Activated naive CD8-positive, alpha-beta T cell treated with anti-CD3 and anti-CD28 coated beads, Interleukin-2, amount 50 U/mL, for 24 hours (primary cell): ENCODE measurements at regions not wholly inside any gene's neighbourhood (a gene's known extent, or its start where the extent isn't known, plus 50 kb on each side); places are given as distances from the start of the nearest gene placed in this dataset.
"Not testable (repeated sequence)": the region's sequence is repeated elsewhere in the genome, so short reads cannot be mapped to it uniquely, and the experiment has no call there.

Experiments
- ATAC-seq: fragments of 150-1000 bp; cut with Tn5 transposase; one replicate; pipeline ENCODE4 v1.10.0; 2021
- DNase-seq: peaks from one replicate; pipeline ENCODE4 v3.0.0; 2021
- H3K27ac Mint-ChIP-seq: one replicate; pipeline ENCODE4 v1.8.0; 2021; ENCODE audit warnings: mild to moderate bottlenecking, mixed read lengths
- H3K27me3 Mint-ChIP-seq: one replicate; pipeline ENCODE4 v1.8.0; 2021; ENCODE audit warnings: mixed read lengths
- H3K36me3 Mint-ChIP-seq: one replicate; pipeline ENCODE4 v1.8.0; 2021; ENCODE audit warnings: low read depth, mixed read lengths
- H3K4me1 Mint-ChIP-seq: one replicate; pipeline ENCODE4 v1.8.0; 2021; ENCODE audit warnings: mixed read lengths
- H3K4me3 Mint-ChIP-seq: one replicate; pipeline ENCODE4 v1.8.0; 2021; ENCODE audit warnings: mild to moderate bottlenecking, moderate library complexity, mixed read lengths
- H3K9me3 Mint-ChIP-seq: one replicate; pipeline ENCODE4 v1.8.0; 2021; ENCODE audit warnings: mixed read lengths

- Mint-ChIP-seq H3K4me1 (no peaks in the 10 kb centered on the region), H3K27me3 (no peaks in the 10 kb centered on the region), H3K36me3 (peaks cover 11% of the 10 kb centered on the region), H3K9me3 (peaks cover 55% of the 10 kb centered on the region), H3K27ac (no peak overlapping the region), H3K4me3 (no peak overlapping the region)
- ATAC-seq (no peak), DNase-seq (no peak)
Measured at GRCh38 chr16:72455743-72456659, 284.0 kb upstream of the PMFBP1 start.

GRCh38 chr16:72453856-72454255 is 281.9 kb upstream of the PMFBP1 start:
- H3K27ac Mint-ChIP-seq: not testable (repeated sequence)

GRCh38 chr16:72444696-72445095 is 272.7 kb upstream of the PMFBP1 start:
- ATAC-seq (no peak), DNase-seq (no peak)
- H3K4me3 Mint-ChIP-seq: no peak overlapping the region
- no peak overlapping the region for H3K27ac Mint-ChIP-seq
- no peaks in the 10 kb centered on the region for H3K4me1 Mint-ChIP-seq
- H3K27me3 Mint-ChIP-seq: no peaks in the 10 kb centered on the region
- H3K9me3 Mint-ChIP-seq: peaks cover 20% of the 10 kb centered on the region
- no peaks in the 10 kb centered on the region for H3K36me3 Mint-ChIP-seq

More at GRCh38 chr16:72453856-72454255, 281.9 kb upstream of the PMFBP1 start:
- peaks cover 59% of the 10 kb centered on the region for H3K9me3 Mint-ChIP-seq
- H3K36me3 Mint-ChIP-seq: peaks cover 11% of the 10 kb centered on the region
- not testable (repeated sequence) for DNase-seq, H3K4me1 Mint-ChIP-seq, H3K27me3 Mint-ChIP-seq, H3K4me3 Mint-ChIP-seq, ATAC-seq

GRCh38 chr16:72443809-72444208 is 271.9 kb upstream of the PMFBP1 start:
- no peaks in the 10 kb centered on the region for H3K27me3 Mint-ChIP-seq
- no peak for ATAC-seq
- no peak overlapping the region for H3K4me3 Mint-ChIP-seq

GRCh38 chr16:72442385-72443158 is 270.6 kb upstream of the PMFBP1 start:
- Mint-ChIP-seq H3K4me3 (no peak overlapping the region), H3K9me3 (peaks cover 9% of the 10 kb centered on the region), H3K4me1 (no peaks in the 10 kb centered on the region), H3K27ac (no peak overlapping the region), H3K36me3 (no peaks in the 10 kb centered on the region), H3K27me3 (no peaks in the 10 kb centered on the region)
- ATAC-seq (no peak), DNase-seq (no peak)

More at GRCh38 chr16:72443809-72444208, 271.9 kb upstream of the PMFBP1 start:
- no peaks in the 10 kb centered on the region for H3K36me3 Mint-ChIP-seq
- no peak for DNase-seq
- no peak overlapping the region for H3K27ac Mint-ChIP-seq
- H3K9me3 Mint-ChIP-seq: peaks cover 20% of the 10 kb centered on the region
- no peaks in the 10 kb centered on the region for H3K4me1 Mint-ChIP-seq

GRCh38 chr16:72437891-72438290 is 265.9 kb upstream of the PMFBP1 start:
- peaks cover 11% of the 10 kb centered on the region for H3K36me3 Mint-ChIP-seq
- H3K27me3 Mint-ChIP-seq: no peaks in the 10 kb centered on the region
- H3K27ac Mint-ChIP-seq: no peak overlapping the region
- DNase-seq: no peak
- H3K9me3 Mint-ChIP-seq: peaks cover 30% of the 10 kb centered on the region
- ATAC-seq: no peak
- H3K4me1 Mint-ChIP-seq: no peaks in the 10 kb centered on the region
- H3K4me3 Mint-ChIP-seq: no peak overlapping the region

- Mint-ChIP-seq H3K27me3 (no peaks in the 10 kb centered on the region), H3K36me3 (peaks cover 11% of the 10 kb centered on the region), H3K4me1 (no peaks in the 10 kb centered on the region), H3K9me3 (peaks cover 30% of the 10 kb centered on the region), H3K27ac (no peak overlapping the region), H3K4me3 (no peak overlapping the region)
- ATAC-seq (no peak), DNase-seq (no peak)
Measured at GRCh38 chr16:72434159-72434558, 262.2 kb upstream of the PMFBP1 start.

GRCh38 chr16:72430121-72430520 is 258.2 kb upstream of the PMFBP1 start:
- ATAC-seq: no peak
- H3K9me3 Mint-ChIP-seq: peaks cover 16% of the 10 kb centered on the region
- H3K4me1 Mint-ChIP-seq: no peaks in the 10 kb centered on the region
- H3K27me3 Mint-ChIP-seq: no peaks in the 10 kb centered on the region
- DNase-seq: no peak
- H3K27ac Mint-ChIP-seq: no peak overlapping the region
- no peak overlapping the region for H3K4me3 Mint-ChIP-seq
- H3K36me3 Mint-ChIP-seq: peaks cover 11% of the 10 kb centered on the region

GRCh38 chr16:72429671-72430081 is 257.7 kb upstream of the PMFBP1 start:
- H3K27ac Mint-ChIP-seq: no peak overlapping the region
- ATAC-seq (no peak), DNase-seq (no peak)
- peaks cover 12% of the 10 kb centered on the region for H3K36me3 Mint-ChIP-seq
- no peaks in the 10 kb centered on the region for H3K27me3 Mint-ChIP-seq
- H3K4me1 Mint-ChIP-seq: no peaks in the 10 kb centered on the region
- H3K4me3 Mint-ChIP-seq: no peak overlapping the region
- peaks cover 15% of the 10 kb centered on the region for H3K9me3 Mint-ChIP-seq

- Mint-ChIP-seq H3K27ac (no peak overlapping the region), H3K4me3 (no peak overlapping the region), H3K4me1 (no peaks in the 10 kb centered on the region), H3K27me3 (no peaks in the 10 kb centered on the region), H3K36me3 (peaks cover 18% of the 10 kb centered on the region), H3K9me3 (peaks cover 15% of the 10 kb centered on the region)
- ATAC-seq (no peak), DNase-seq (no peak)
Measured at GRCh38 chr16:72428681-72429376, 256.9 kb upstream of the PMFBP1 start.

GRCh38 chr16:72427783-72428331 is 255.9 kb upstream of the PMFBP1 start:
- no peaks in the 10 kb centered on the region for H3K27me3 Mint-ChIP-seq
- ATAC-seq (no peak), DNase-seq (no peak)
- H3K27ac Mint-ChIP-seq: no peak overlapping the region
- H3K36me3 Mint-ChIP-seq: peaks cover 22% of the 10 kb centered on the region
- no peak overlapping the region for H3K4me3 Mint-ChIP-seq
- H3K4me1 Mint-ChIP-seq: no peaks in the 10 kb centered on the region
- peaks cover 18% of the 10 kb centered on the region for H3K9me3 Mint-ChIP-seq

- DNase-seq (no peak), ATAC-seq (no peak)
- Mint-ChIP-seq H3K9me3 (peaks cover 24% of the 10 kb centered on the region), H3K4me1 (no peaks in the 10 kb centered on the region), H3K36me3 (peaks cover 28% of the 10 kb centered on the region), H3K27me3 (no peaks in the 10 kb centered on the region), H3K27ac (no peak overlapping the region), H3K4me3 (no peak overlapping the region)
Measured at GRCh38 chr16:72427051-72427782, 255.3 kb upstream of the PMFBP1 start.

GRCh38 chr16:72426386-72426785 is 254.4 kb upstream of the PMFBP1 start:
- H3K27me3 Mint-ChIP-seq: no peaks in the 10 kb centered on the region
- DNase-seq (no peak), ATAC-seq (no peak)
- H3K4me1 Mint-ChIP-seq: no peaks in the 10 kb centered on the region
- peaks cover 24% of the 10 kb centered on the region for H3K9me3 Mint-ChIP-seq
- H3K27ac Mint-ChIP-seq: no peak overlapping the region
- no peak overlapping the region for H3K4me3 Mint-ChIP-seq
- H3K36me3 Mint-ChIP-seq: peaks cover 30% of the 10 kb centered on the region
